Peyer's patch (tissue), 4 donors: ENCODE measurements at regions not wholly inside any gene's neighbourhood (a gene's known extent, or its start where the extent isn't known, plus 50 kb on each side); places are given as distances from the start of the nearest gene placed in this dataset.
"Not testable (repeated sequence)": the region's sequence is repeated elsewhere in the genome, so short reads cannot be mapped to it uniquely, and the experiment has no call there.

Experiments
- DNase-seq, 3 donors: peaks; one replicate each; pipeline ENCODE4 v3.0.0-alpha.2; 2017 to 2019
- H3K27ac ChIP-seq, 4 donors: fragments of 200-600 bp; sonication (generic); one replicate each; pipeline ENCODE4 v1.5.1; 2016 to 2019
- H3K27me3 ChIP-seq, 2 donors: fragments of 200-600 bp; sonication (generic); one replicate each; pipeline ENCODE4 v1.5.1; 2019
- H3K36me3 ChIP-seq, 3 donors: fragments of 200-600 bp; sonication (generic); one replicate each; pipeline ENCODE4 v1.5.1; 2016 to 2019
- H3K4me1 ChIP-seq, 4 donors: fragments of 200-600 bp; sonication (generic); one replicate each; pipeline ENCODE4 v1.5.1; 2016 to 2019
- H3K4me3 ChIP-seq, 4 donors: fragments of 200-600 bp; sonication (generic); 1 replicate in 3 of 4; 2 replicates in 1 of 4; pipeline ENCODE4 v1.5.1; 2016 to 2019; ENCODE audit warnings: mild to moderate bottlenecking in 1 of 4
- H3K9me3 ChIP-seq, 4 donors: fragments of 200-600 bp; sonication (generic); one replicate each; pipeline ENCODE4 v1.5.1; 2016 to 2019; ENCODE audit warnings: mild to moderate bottlenecking in 1 of 4
- CTCF ChIP-seq, 6 experiments: fragments of 450-650 bp in 4 of 6; fragments of 200-600 bp in 2 of 6; sonication (generic) in 1 of 6; IDR thresholded peaks; one replicate each; pipeline ENCODE4 v1.5.1; 2017 to 2019; ENCODE audit warnings: antibody characterized with exemption in 6 of 6, mild to moderate bottlenecking in 3 of 6, moderate library complexity in 1 of 6
- POLR2A ChIP-seq, 2 donors: fragments of 450-650 bp; IDR thresholded peaks; one replicate each; pipeline ENCODE4 v1.5.1; 2017; ENCODE audit warnings: antibody characterized with exemption in 2 of 2, mild to moderate bottlenecking in 2 of 2, moderate library complexity in 2 of 2

GRCh38 chr6:12355354-12355753, 65.2 kb downstream of the EDN1 start:
- Histone ChIP-seq H3K27me3 (no peaks in the 10 kb centered on the region), H3K4me1 (peaks cover 0 to 9% (median 0%) of the 10 kb centered on the region in 4 donors), H3K4me3 (no peak overlapping the region), H3K36me3 (no peaks in the 10 kb centered on the region), H3K9me3 (peaks cover 0 to 4% (median 2%) of the 10 kb centered on the region in 4 donors), H3K27ac (no peak overlapping the region)
- no peak for DNase-seq
- TF ChIP-seq CTCF (IDR thresholded peaks at IDR 0.05) (no peak), POLR2A (IDR thresholded peaks at IDR 0.05) (no peak)

GRCh38 chr6:12356431-12356830, 66.3 kb downstream of the EDN1 start:
- Histone ChIP-seq H3K4me1 (peaks cover 0 to 2% (median 0%) of the 10 kb centered on the region in 4 donors), H3K9me3 (peaks cover 0 to 2% (median 0%) of the 10 kb centered on the region in 4 donors), H3K27ac (no peak overlapping the region), H3K27me3 (no peaks in the 10 kb centered on the region), H3K36me3 (no peaks in the 10 kb centered on the region), H3K4me3 (no peak overlapping the region)
- TF ChIP-seq POLR2A (IDR thresholded peaks at IDR 0.05) (no peak), CTCF (IDR thresholded peaks at IDR 0.05) (no peak)
- no peak for DNase-seq

- peak in 2 of 3 donors; percentile 26 to 65 for DNase-seq
- H3K9me3 ChIP-seq: no peaks in the 10 kb centered on the region
These were observed 67.1 kb downstream of the EDN1 start for GRCh38 chr6:12356983-12357972.

GRCh38 chr6:12359036-12359435, 68.9 kb downstream of the EDN1 start:
- H3K36me3 ChIP-seq: no peaks in the 10 kb centered on the region
- no peaks in the 10 kb centered on the region for H3K27me3 ChIP-seq
- no peak overlapping the region for H3K27ac ChIP-seq
- H3K4me3 ChIP-seq: no peak overlapping the region
- H3K4me1 ChIP-seq: peaks cover 0 to 4% (median 0%) of the 10 kb centered on the region in 4 donors
- TF ChIP-seq POLR2A (IDR thresholded peaks at IDR 0.05) (no peak), CTCF (IDR thresholded peaks at IDR 0.05) (no peak)
- no peaks in the 10 kb centered on the region for H3K9me3 ChIP-seq
- no peak for DNase-seq

More at GRCh38 chr6:12356983-12357972, 67.1 kb downstream of the EDN1 start:
- Histone ChIP-seq H3K27me3 (no peaks in the 10 kb centered on the region), H3K27ac (no peak overlapping the region), H3K4me1 (no peaks in the 10 kb centered on the region), H3K4me3 (no peak overlapping the region), H3K36me3 (no peaks in the 10 kb centered on the region)
- TF ChIP-seq CTCF (IDR thresholded peaks at IDR 0.05) (no peak), POLR2A (IDR thresholded peaks at IDR 0.05) (no peak)

GRCh38 chr6:12361042-12361765, 71.0 kb downstream of the EDN1 start:
- H3K9me3 ChIP-seq: no peaks in the 10 kb centered on the region
- no peaks in the 10 kb centered on the region for H3K27me3 ChIP-seq
- TF ChIP-seq POLR2A (IDR thresholded peaks at IDR 0.05): no peak
- TF ChIP-seq CTCF (IDR thresholded peaks at IDR 0.05): no peak
- no peaks in the 10 kb centered on the region for H3K36me3 ChIP-seq
- H3K4me1 ChIP-seq: peaks cover 0 to 18% (median 1%) of the 10 kb centered on the region in 4 donors
- no peak overlapping the region for H3K27ac ChIP-seq
- H3K4me3 ChIP-seq: no peak overlapping the region
- DNase-seq: no peak

GRCh38 chr6:12363277-12363650, 73.1 kb downstream of the EDN1 start:
- H3K36me3 ChIP-seq, H3K27me3 ChIP-seq, H3K4me3 ChIP-seq, DNase-seq, H3K9me3 ChIP-seq: not testable (repeated sequence)
- H3K4me1 ChIP-seq: peaks cover 0 to 18% (median 1%) of the 10 kb centered on the region in 4 donors
- peak overlapping the region in 3 of 4 donors; percentile 51 to 79 (median 55) for H3K27ac ChIP-seq
